ENCODE measurements at regions not wholly inside any gene's neighbourhood (a gene's known extent, or its start where the extent isn't known, plus 50 kb on each side); places are given as distances from the start of the nearest gene placed in this dataset.
"Not testable (repeated sequence)": the region's sequence is repeated elsewhere in the genome, so short reads cannot be mapped to it uniquely, and the experiment has no call there.

- DNase-seq (ENCODE audit: low read depth in 2 of 2): no peak
Observed at GRCh38 chr2:145416640-145417039, 896.7 kb upstream of the ZEB2 start.

GRCh38 chr2:145415151-145415550 lies 895.2 kb upstream of the ZEB2 start:
- DNase-seq (ENCODE audit: low read depth in 2 of 2): no peak

GRCh38 chr2:145413261-145414030 lies 893.5 kb upstream of the ZEB2 start:
- no peak for DNase-seq (ENCODE audit: low read depth in 2 of 2)

GRCh38 chr2:145412155-145412554 lies 892.2 kb upstream of the ZEB2 start:
- no peak for DNase-seq (ENCODE audit: low read depth in 2 of 2)

- no peak for DNase-seq (ENCODE audit: low read depth in 2 of 2)
Observed at GRCh38 chr2:145411493-145411892, 891.6 kb upstream of the ZEB2 start.

GRCh38 chr2:145410086-145410485 lies 890.2 kb upstream of the ZEB2 start:
- DNase-seq (ENCODE audit: low read depth in 2 of 2): no peak

GRCh38 chr2:145408980-145409379 lies 889.1 kb upstream of the ZEB2 start:
- DNase-seq (ENCODE audit: low read depth in 2 of 2): no peak

- no peak for DNase-seq (ENCODE audit: low read depth in 2 of 2)
Observed at GRCh38 chr2:145404690-145405089, 884.8 kb upstream of the ZEB2 start.

- no peak for DNase-seq (ENCODE audit: low read depth in 2 of 2)
Observed at GRCh38 chr2:145402706-145403277, 882.9 kb upstream of the ZEB2 start.

GRCh38 chr2:145399131-145399530 lies 879.2 kb upstream of the ZEB2 start:
- no peak for DNase-seq (ENCODE audit: low read depth in 2 of 2)

GRCh38 chr2:145394181-145394580 lies 874.3 kb upstream of the ZEB2 start:
- DNase-seq (ENCODE audit: low read depth in 2 of 2): no peak

- DNase-seq (ENCODE audit: low read depth in 2 of 2): no peak
Observed at GRCh38 chr2:145386973-145387372, 867.1 kb upstream of the ZEB2 start.

- DNase-seq (ENCODE audit: low read depth in 2 of 2): no peak
Observed at GRCh38 chr2:145383961-145384360, 864.0 kb upstream of the ZEB2 start.

GRCh38 chr2:145380436-145381017 lies 860.6 kb upstream of the ZEB2 start:
- no peak for DNase-seq (ENCODE audit: low read depth in 2 of 2)

- no peak for DNase-seq (ENCODE audit: low read depth in 2 of 2)
Observed at GRCh38 chr2:145379934-145380333, 860.0 kb upstream of the ZEB2 start.

- no peak for DNase-seq (ENCODE audit: low read depth in 2 of 2)
Observed at GRCh38 chr2:145374165-145374564, 854.2 kb upstream of the ZEB2 start.

GRCh38 chr2:145367334-145367733 lies 847.4 kb upstream of the ZEB2 start:
- DNase-seq (ENCODE audit: low read depth in 2 of 2): not testable (repeated sequence)

- no peak for DNase-seq (ENCODE audit: low read depth in 2 of 2)
Observed at GRCh38 chr2:145366341-145366740, 846.4 kb upstream of the ZEB2 start.

- DNase-seq (ENCODE audit: low read depth in 2 of 2): no peak
Observed at GRCh38 chr2:145360129-145360790, 840.3 kb upstream of the ZEB2 start.

- DNase-seq (ENCODE audit: low read depth in 2 of 2): no peak
Observed at GRCh38 chr2:145359561-145359960, 839.6 kb upstream of the ZEB2 start.

GRCh38 chr2:145356056-145356455 lies 836.1 kb upstream of the ZEB2 start:
- no peak for DNase-seq (ENCODE audit: low read depth in 2 of 2)

GRCh38 chr2:145352484-145352883 lies 832.6 kb upstream of the ZEB2 start:
- DNase-seq (ENCODE audit: low read depth in 2 of 2): no peak
